GM23248 (cell line): ENCODE measurements at regions not wholly inside any gene's neighbourhood (a gene's known extent, or its start where the extent isn't known, plus 50 kb on each side); places are given as distances from the start of the nearest gene placed in this dataset.
A peak's percentile ranks its signal among the peaks of the same experiment; 100 is the strongest.

Source experiments
- DNase-seq: peaks from one replicate; pipeline ENCODE4 v3.0.0-alpha.2; 2015
- H2AFZ ChIP-seq: fragments of 200-600 bp; sonication (generic); 2 replicates; pipeline ENCODE4 v1.6.1; 2016; ENCODE audit warnings: antibody characterized with exemption
- H3F3A ChIP-seq: fragments of 200-600 bp; sonication (generic); 2 replicates; pipeline ENCODE4 v1.6.1; 2016; ENCODE audit warnings: mild to moderate bottlenecking, antibody characterized with exemption, mixed run types; ENCODE audit not compliant: insufficient read depth
- H3K27ac ChIP-seq: fragments of 200-600 bp; sonication (generic); 2 replicates; pipeline ENCODE4 v1.5.1; 2016; ENCODE audit warnings: mild to moderate bottlenecking
- H3K27me3 ChIP-seq: fragments of 200-600 bp; sonication (generic); replicated peaks from 2 replicates; pipeline ENCODE4 v1.6.1; 2016; ENCODE audit warnings: mild to moderate bottlenecking; ENCODE audit not compliant: insufficient read depth
- H3K36me3 ChIP-seq: fragments of 200-600 bp; sonication (generic); 2 replicates; pipeline ENCODE4 v1.6.1; 2016; ENCODE audit warnings: low read depth, mild to moderate bottlenecking
- H3K4me1 ChIP-seq: fragments of 200-600 bp; sonication (generic); 2 replicates; pipeline ENCODE4 v1.6.1; 2016; ENCODE audit warnings: mild to moderate bottlenecking; ENCODE audit not compliant: insufficient read depth
- H3K4me2 ChIP-seq: fragments of 200-600 bp; sonication (generic); one replicate; pipeline ENCODE4 v1.6.1; 2016; ENCODE audit warnings: mild to moderate bottlenecking; ENCODE audit not compliant: unreplicated experiment
- H3K4me3 ChIP-seq: fragments of 200-600 bp; sonication (generic); 2 replicates; pipeline ENCODE4 v1.5.1; 2016; ENCODE audit warnings: mild to moderate bottlenecking
- H3K79me2 ChIP-seq: fragments of 200-600 bp; sonication (generic); 2 replicates; pipeline ENCODE4 v1.6.1; 2016; ENCODE audit warnings: mild to moderate bottlenecking; ENCODE audit not compliant: insufficient read depth
- H3K9ac ChIP-seq: fragments of 200-600 bp; sonication (generic); 2 replicates; pipeline ENCODE4 v1.6.1; 2016; ENCODE audit warnings: mild to moderate bottlenecking
- H3K9me2 ChIP-seq: fragments of 200-600 bp; sonication (generic); 2 replicates; pipeline ENCODE4 v1.6.1; 2016; ENCODE audit warnings: mixed run types, mild to moderate bottlenecking, moderate library complexity; ENCODE audit not compliant: insufficient read depth
- H3K9me3 ChIP-seq: fragments of 200-600 bp; sonication (generic); one replicate; pipeline ENCODE4 v1.6.1; 2017; ENCODE audit warnings: low read depth
- H4K20me1 ChIP-seq: fragments of 200-600 bp; sonication (generic); 2 replicates; pipeline ENCODE4 v1.6.0; 2016; ENCODE audit not compliant: insufficient read depth
- EZH2 ChIP-seq: fragments of 200-600 bp; sonication (generic); IDR thresholded peaks from 2 replicates; pipeline ENCODE4 v1.6.1; 2018; ENCODE audit warnings: antibody characterized with exemption, mild to moderate bottlenecking; ENCODE audit not compliant: insufficient read depth, poor library complexity, severe bottlenecking
- EZH2phosphoT487 ChIP-seq: fragments of 200-600 bp; sonication (generic); IDR thresholded peaks from 2 replicates; pipeline ENCODE4 v1.6.1; 2018; ENCODE audit warnings: antibody characterized with exemption, moderate library complexity, mild to moderate bottlenecking, low read depth; ENCODE audit not compliant: insufficient read depth
- WGBS, 2 experiments: methylation state at CpG; one replicate each; pipeline ENCODE4 v1.1.6; 2015 to 2017; ENCODE audit warnings: low lambda C conversion rate in 2 of 2, low coverage in 1 of 2; ENCODE audit errors: missing lambda C conversion rate in 2 of 2; 5-methylcytosine and 5-hydroxymethylcytosine counted together
- in situ Hi-C: fragments of 300-500 bp; cut with MboI; formaldehyde crosslinking; loops from 2 replicates; pipeline ENCODE4 v1.15.0; 2020

GRCh38 chr2:176822060-176822459, 390.5 kb upstream of the HNRNPA3 start:
- no peaks in the 10 kb centered on the region for H3F3A ChIP-seq
- no peak overlapping the region for H3K4me2 ChIP-seq
- H4K20me1 ChIP-seq, result no peaks in the 10 kb centered on the region
- TF ChIP-seq EZH2phosphoT487 (no peak), EZH2 (no peak)
- no peaks in the 10 kb centered on the region for H3K9me3 ChIP-seq
- no peaks in the 10 kb centered on the region for H3K4me1 ChIP-seq
- peaks cover 14% of the 10 kb centered on the region for H3K27me3 ChIP-seq
- H3K9ac ChIP-seq, result no peak overlapping the region
- no peaks in the 10 kb centered on the region for H3K9me2 ChIP-seq
- H3K27ac ChIP-seq, result no peak overlapping the region
- no peaks in the 10 kb centered on the region for H3K79me2 ChIP-seq
- no peak for DNase-seq
- 80 to 83% methylated on average over 2 of the region's 2 CpGs for WGBS, 2 experiments
- no peaks in the 10 kb centered on the region for H3K36me3 ChIP-seq
- no peak overlapping the region for H2AFZ ChIP-seq
- H3K4me3 ChIP-seq, result no peak overlapping the region
- in situ Hi-C loops, result loop anchor here (10.0 kb wide), 1 partner anchor 697 kb away; the partner anchor contains the start of genes HOXD8 and HOXD9

DNA sequence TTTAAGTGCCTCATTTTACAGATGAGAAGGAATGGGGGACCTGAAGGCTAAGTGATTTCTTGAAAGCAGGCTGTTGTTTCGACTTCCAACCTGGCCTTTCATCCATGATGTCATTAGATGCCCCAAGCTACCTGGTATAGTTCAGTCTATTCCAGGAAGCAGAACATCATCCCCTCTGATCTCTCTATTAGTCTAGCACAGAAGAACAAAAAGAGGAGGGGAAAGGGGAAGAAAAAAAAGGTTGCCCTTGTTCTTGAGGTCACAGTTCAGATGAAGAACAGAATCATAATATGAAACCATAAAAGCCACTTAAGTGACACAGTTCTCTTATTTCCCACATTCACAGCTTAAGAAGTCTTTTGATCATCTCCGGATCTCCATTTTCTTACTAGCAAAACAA, 386.2 kb upstream of the HNRNPA3 start:
- Histone ChIP-seq H2AFZ (no peak overlapping the region), H3K79me2 (no peaks in the 10 kb centered on the region), H3K4me3 (no peak overlapping the region), H4K20me1 (no peaks in the 10 kb centered on the region), H3K9ac (no peak overlapping the region), H3K27ac (no peak overlapping the region), H3K4me2 (no peak overlapping the region), H3K36me3 (no peaks in the 10 kb centered on the region), H3K9me3 (no peaks in the 10 kb centered on the region), H3K27me3 (peaks cover 14% of the 10 kb centered on the region), H3K4me1 (no peaks in the 10 kb centered on the region), H3K9me2 (no peaks in the 10 kb centered on the region), H3F3A (no peaks in the 10 kb centered on the region)
- no peak for DNase-seq
- in situ Hi-C loops, result loop anchor here (10.0 kb wide), 1 partner anchor 702 kb away; the partner anchor contains the start of genes HOXD8 and HOXD9
- TF ChIP-seq EZH2phosphoT487 (no peak), EZH2 (no peak)
- 73 to 80% methylated on average over 2 of the region's 2 CpGs for WGBS, 2 experiments

- no peak for TF ChIP-seq EZH2
- TF ChIP-seq EZH2phosphoT487, result no peak
- in situ Hi-C loops, result loop anchor here (10.0 kb wide), 1 partner anchor 702 kb away; the partner anchor contains the start of genes HOXD8 and HOXD9
Observed at GRCh38 chr2:176826984-176827668, 385.5 kb upstream of the HNRNPA3 start.

GRCh38 chr2:176830362-176830761, 382.2 kb upstream of the HNRNPA3 start:
- H3K79me2 ChIP-seq, result no peaks in the 10 kb centered on the region
- no peak overlapping the region for H2AFZ ChIP-seq
- H3K27ac ChIP-seq, result no peak overlapping the region
- H3K27me3 ChIP-seq, result peaks cover 11% of the 10 kb centered on the region
- H3K4me2 ChIP-seq, result no peak overlapping the region
- H3K36me3 ChIP-seq, result no peaks in the 10 kb centered on the region
- in situ Hi-C loops, result no loop called here
- no peaks in the 10 kb centered on the region for H3F3A ChIP-seq
- TF ChIP-seq EZH2 (no peak), EZH2phosphoT487 (no peak)
- no peak overlapping the region for H3K9ac ChIP-seq
- H3K9me3 ChIP-seq, result no peaks in the 10 kb centered on the region
- DNase-seq, result peak; percentile 13
- WGBS, 2 experiments, result 60 to 64% methylated on average over 3 of the region's 3 CpGs
- no peaks in the 10 kb centered on the region for H3K9me2 ChIP-seq
- no peak overlapping the region for H3K4me3 ChIP-seq
- 0 out of 2 replicates have a peak, but pooled peaks cover 5% of the 10 kb centered on the region for H3K4me1 ChIP-seq
- no peaks in the 10 kb centered on the region for H4K20me1 ChIP-seq

More at GRCh38 chr2:176826984-176827668, 385.5 kb upstream of the HNRNPA3 start:
- Histone ChIP-seq H3F3A (no peaks in the 10 kb centered on the region), H3K9ac (no peak overlapping the region), H3K79me2 (no peaks in the 10 kb centered on the region), H3K9me3 (no peaks in the 10 kb centered on the region), H3K36me3 (no peaks in the 10 kb centered on the region), H3K4me1 (0 out of 2 replicates have a peak, but pooled peaks cover under 1% of the 10 kb centered on the region), H3K27ac (no peak overlapping the region), H2AFZ (no peak overlapping the region), H4K20me1 (no peaks in the 10 kb centered on the region), H3K27me3 (peaks cover 14% of the 10 kb centered on the region), H3K4me3 (no peak overlapping the region), H3K9me2 (no peaks in the 10 kb centered on the region), H3K4me2 (no peak overlapping the region)
- peak; percentile 65 for DNase-seq
- 7 to 9% methylated on average over 9 of the region's 9 CpGs for WGBS, 2 experiments

GRCh38 chr2:176832086-176832485, 380.5 kb upstream of the HNRNPA3 start:
- Histone ChIP-seq H4K20me1 (no peaks in the 10 kb centered on the region), H3K4me1 (0 out of 2 replicates have a peak, but pooled peaks cover 5% of the 10 kb centered on the region), H3K9ac (no peak overlapping the region), H2AFZ (no peak overlapping the region), H3K36me3 (no peaks in the 10 kb centered on the region), H3K4me2 (no peak overlapping the region), H3K27ac (no peak overlapping the region), H3K79me2 (no peaks in the 10 kb centered on the region), H3F3A (no peaks in the 10 kb centered on the region), H3K4me3 (no peak overlapping the region), H3K9me2 (no peaks in the 10 kb centered on the region), H3K27me3 (no peaks in the 10 kb centered on the region; the same call in 1 of the 2 replicates), H3K9me3 (no peaks in the 10 kb centered on the region)
- in situ Hi-C loops, result no loop called here
- DNase-seq, result peak; percentile 64
- TF ChIP-seq EZH2, result no peak
- TF ChIP-seq EZH2phosphoT487, result no peak
- 4 to 7% methylated on average over 6 of the region's 6 CpGs for WGBS, 2 experiments
